ENCODE measurements at regions not wholly inside any gene's neighbourhood (a gene's known extent, or its start where the extent isn't known, plus 50 kb on each side); places are given as distances from the start of the nearest gene placed in this dataset.

DNA sequence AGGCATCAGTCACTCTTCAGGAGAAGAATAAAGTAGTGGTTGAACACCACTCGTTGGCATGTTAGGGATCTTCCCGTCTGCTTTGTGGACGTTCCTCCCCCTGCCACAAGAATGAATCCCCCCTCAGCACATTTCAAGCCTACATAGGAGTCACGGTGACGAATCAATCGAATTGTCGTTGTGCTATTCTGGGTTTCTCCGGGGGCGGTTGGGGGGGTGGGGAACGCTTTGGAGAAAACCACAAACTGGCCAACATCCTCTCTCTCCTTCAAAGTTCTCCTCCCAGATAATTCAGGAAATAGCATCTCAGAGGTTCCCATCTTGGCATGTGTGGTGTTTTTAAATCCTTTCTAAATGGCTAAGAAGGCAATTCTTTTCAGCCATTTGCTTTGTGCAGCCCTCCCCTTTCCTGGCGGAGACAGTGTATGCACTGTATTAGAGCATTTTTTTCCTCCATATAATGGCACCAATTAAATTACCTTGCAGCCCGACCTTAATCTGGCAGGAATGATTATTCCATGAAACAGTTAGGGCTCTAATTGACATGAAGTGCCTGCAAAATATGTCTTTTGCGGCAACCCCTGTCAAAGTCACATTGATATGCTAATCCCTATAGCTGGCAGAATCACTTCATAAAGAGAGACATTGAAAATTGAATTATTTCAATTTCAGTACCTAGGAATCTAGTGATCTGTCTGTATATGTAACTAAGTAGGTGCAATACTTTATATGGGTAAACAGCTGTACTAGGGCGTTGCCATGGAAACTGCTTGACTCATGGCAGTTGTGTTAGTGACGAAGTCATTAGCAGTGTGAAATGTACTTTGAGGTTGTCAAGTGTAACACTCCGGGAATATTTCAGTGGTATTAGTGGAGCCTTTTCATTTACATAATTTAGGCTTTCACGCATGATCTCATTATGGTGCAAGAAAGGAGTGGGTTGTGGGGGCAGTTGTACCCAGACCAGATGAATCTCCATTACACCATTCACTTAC, 323.4 kb upstream of the SLC14A2 start:
- H3K27me3 ChIP-seq, result no peaks in the 10 kb centered on the region
- H3K36me3 ChIP-seq, result no peaks in the 10 kb centered on the region
- no peak for DNase-seq (ENCODE audit: low spot score in 2 of 2)
- H3K4me3 ChIP-seq, result no peak overlapping the region
- TF ChIP-seq, protein P1, sequence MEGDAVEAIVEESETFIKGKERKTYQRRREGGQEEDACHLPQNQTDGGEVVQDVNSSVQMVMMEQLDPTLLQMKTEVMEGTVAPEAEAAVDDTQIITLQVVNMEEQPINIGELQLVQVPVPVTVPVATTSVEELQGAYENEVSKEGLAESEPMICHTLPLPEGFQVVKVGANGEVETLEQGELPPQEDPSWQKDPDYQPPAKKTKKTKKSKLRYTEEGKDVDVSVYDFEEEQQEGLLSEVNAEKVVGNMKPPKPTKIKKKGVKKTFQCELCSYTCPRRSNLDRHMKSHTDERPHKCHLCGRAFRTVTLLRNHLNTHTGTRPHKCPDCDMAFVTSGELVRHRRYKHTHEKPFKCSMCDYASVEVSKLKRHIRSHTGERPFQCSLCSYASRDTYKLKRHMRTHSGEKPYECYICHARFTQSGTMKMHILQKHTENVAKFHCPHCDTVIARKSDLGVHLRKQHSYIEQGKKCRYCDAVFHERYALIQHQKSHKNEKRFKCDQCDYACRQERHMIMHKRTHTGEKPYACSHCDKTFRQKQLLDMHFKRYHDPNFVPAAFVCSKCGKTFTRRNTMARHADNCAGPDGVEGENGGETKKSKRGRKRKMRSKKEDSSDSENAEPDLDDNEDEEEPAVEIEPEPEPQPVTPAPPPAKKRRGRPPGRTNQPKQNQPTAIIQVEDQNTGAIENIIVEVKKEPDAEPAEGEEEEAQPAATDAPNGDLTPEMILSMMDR (IDR thresholded peaks at IDR 0.05), result no peak
- no peak for TF ChIP-seq POLR2AphosphoS5 (IDR thresholded peaks at IDR 0.05)
- no peak for TF ChIP-seq POLR2A (IDR thresholded peaks at IDR 0.05)
- TF ChIP-seq EP300 (IDR thresholded peaks at IDR 0.05), result no peak
- 71% methylated on average over 17 of the region's 17 CpGs for WGBS
- H3K27ac ChIP-seq, result no peak overlapping the region
- H3K9me3 ChIP-seq, result no peaks in the 10 kb centered on the region
- H3K4me1 ChIP-seq, result no peaks in the 10 kb centered on the region

DNA sequence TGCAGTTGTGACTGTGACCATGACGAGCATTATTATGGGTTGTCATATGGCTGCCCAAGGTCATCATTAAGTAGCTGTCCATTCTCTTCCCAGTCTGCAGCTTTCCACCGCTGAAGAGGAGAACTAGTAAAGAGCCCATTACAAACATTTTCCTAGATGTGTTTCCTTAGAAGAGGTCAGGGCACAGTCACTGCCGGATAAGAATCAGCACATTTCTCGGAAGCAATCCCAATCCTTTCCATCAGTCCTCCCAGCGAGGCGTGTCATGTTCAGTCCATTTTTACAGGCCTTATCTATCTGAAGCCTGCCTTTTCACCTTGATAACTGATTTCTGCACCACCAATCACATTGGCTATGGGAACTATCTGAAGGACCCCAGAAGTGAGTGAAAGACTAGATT, 319.9 kb upstream of the SLC14A2 start:
- no peak overlapping the region for H3K27ac ChIP-seq
- H3K4me1 ChIP-seq, result no peaks in the 10 kb centered on the region
- TF ChIP-seq EP300 (IDR thresholded peaks at IDR 0.05), result no peak
- TF ChIP-seq, protein P1 (IDR thresholded peaks at IDR 0.05), result no peak
- no peak for TF ChIP-seq POLR2A (IDR thresholded peaks at IDR 0.05)
- no peak for TF ChIP-seq POLR2AphosphoS5 (IDR thresholded peaks at IDR 0.05)
- no peaks in the 10 kb centered on the region for H3K36me3 ChIP-seq
- DNase-seq (ENCODE audit: low spot score in 2 of 2), result no peak
- WGBS, result 91% methylated on average over 6 of the region's 6 CpGs
- H3K9me3 ChIP-seq, result no peaks in the 10 kb centered on the region
- no peak overlapping the region for H3K4me3 ChIP-seq
- no peaks in the 10 kb centered on the region for H3K27me3 ChIP-seq

- H3K27ac ChIP-seq, result no peak overlapping the region
- no peak overlapping the region for H3K4me3 ChIP-seq
- no peak for DNase-seq (ENCODE audit: low spot score in 2 of 2)
- 85% methylated on average over 3 of the region's 3 CpGs for WGBS
- H3K36me3 ChIP-seq, result no peaks in the 10 kb centered on the region
- no peaks in the 10 kb centered on the region for H3K9me3 ChIP-seq
- no peaks in the 10 kb centered on the region for H3K4me1 ChIP-seq
- no peak for TF ChIP-seq POLR2A (IDR thresholded peaks at IDR 0.05)
- no peak for TF ChIP-seq POLR2AphosphoS5 (IDR thresholded peaks at IDR 0.05)
- no peak for TF ChIP-seq EP300 (IDR thresholded peaks at IDR 0.05)
- TF ChIP-seq, protein P1 (IDR thresholded peaks at IDR 0.05), result no peak
- H3K27me3 ChIP-seq, result no peaks in the 10 kb centered on the region
Observed at GRCh38 chr18:45298986-45299385, 316.3 kb upstream of the SLC14A2 start.

DNA sequence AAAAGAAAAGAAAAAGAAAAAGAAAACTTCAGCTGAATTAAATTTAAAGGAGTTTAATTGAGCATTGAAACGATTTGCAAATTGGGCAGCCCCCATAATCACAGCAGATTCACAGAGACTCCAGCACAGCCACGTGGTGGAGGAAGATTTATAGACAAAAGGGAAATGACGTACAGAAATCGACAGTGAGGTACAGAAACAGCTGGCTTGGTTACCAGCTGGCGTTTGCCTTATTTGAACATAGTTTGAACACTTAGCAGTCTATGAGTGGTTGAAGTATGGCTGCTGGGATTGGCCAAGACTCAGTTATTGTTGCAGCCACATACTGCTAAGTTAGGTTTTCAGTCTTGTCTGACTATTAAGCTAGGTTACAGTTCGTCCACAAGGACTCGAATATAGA, 312.2 kb upstream of the SLC14A2 start:
- Histone ChIP-seq H3K27me3 (no peaks in the 10 kb centered on the region), H3K27ac (no peak overlapping the region), H3K4me3 (no peak overlapping the region), H3K9me3 (no peaks in the 10 kb centered on the region), H3K4me1 (no peaks in the 10 kb centered on the region), H3K36me3 (no peaks in the 10 kb centered on the region)
- DNase-seq (ENCODE audit: low spot score in 2 of 2), result no peak
- WGBS, result 73% methylated on average over 7 of the region's 7 CpGs
- TF ChIP-seq EP300 (IDR thresholded peaks at IDR 0.05) (no peak), POLR2AphosphoS5 (IDR thresholded peaks at IDR 0.05) (no peak), POLR2A (IDR thresholded peaks at IDR 0.05) (no peak)
- TF ChIP-seq, protein P1 (IDR thresholded peaks at IDR 0.05), result no peak

DNA sequence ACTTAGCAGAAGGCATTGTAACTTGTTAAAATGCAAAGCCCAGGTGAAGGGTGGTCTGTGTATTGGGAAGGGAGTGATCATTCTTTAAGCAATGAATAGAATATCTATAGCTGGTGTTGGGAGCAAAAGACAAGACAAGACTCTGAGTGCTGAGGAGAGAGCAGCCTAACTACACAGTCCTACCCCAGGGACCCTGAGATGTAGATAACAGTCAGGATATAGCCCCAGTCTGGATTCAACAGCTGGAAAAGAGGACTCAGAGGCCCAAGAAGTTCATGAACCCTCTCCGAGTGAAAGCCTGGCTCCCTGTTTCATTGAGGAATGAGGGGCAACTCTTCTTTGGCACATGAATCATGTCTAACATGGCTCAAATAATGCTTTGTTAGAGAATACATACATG, 310.7 kb upstream of the SLC14A2 start:
- H3K4me3 ChIP-seq, result no peak overlapping the region
- TF ChIP-seq EP300 (IDR thresholded peaks at IDR 0.05), result no peak
- TF ChIP-seq POLR2AphosphoS5 (IDR thresholded peaks at IDR 0.05), result no peak
- TF ChIP-seq POLR2A (IDR thresholded peaks at IDR 0.05), result no peak
- TF ChIP-seq, protein P1 (IDR thresholded peaks at IDR 0.05), result no peak
- DNase-seq (ENCODE audit: low spot score in 2 of 2), result no peak
- no peaks in the 10 kb centered on the region for H3K27me3 ChIP-seq
- H3K9me3 ChIP-seq, result no peaks in the 10 kb centered on the region
- 95% methylated on average over 1 of the region's 1 CpG for WGBS
- no peaks in the 10 kb centered on the region for H3K36me3 ChIP-seq
- H3K27ac ChIP-seq, result no peak overlapping the region
- no peaks in the 10 kb centered on the region for H3K4me1 ChIP-seq
